HepG2 (cell line): ENCODE measurements at regions not wholly inside any gene's neighbourhood (a gene's known extent, or its start where the extent isn't known, plus 50 kb on each side); places are given as distances from the start of the nearest gene placed in this dataset.
A peak's percentile ranks its signal among the peaks of the same experiment; 100 is the strongest.

ENCODE experiments used
- ATAC-seq: fragments of 200-7000 bp; cut with Tn5 transposase; 3 replicates; pipeline ENCODE4 v1.9.1; 2020; ENCODE audit warnings: mild to moderate bottlenecking, moderate library complexity
- BruUV-seq: library from RNA; stranded (reverse); fragments of 400-500 nt; replicated peaks from 2 replicates; lab custom pipeline; 2021; lab: Mats Ljungman, UMichigan
- CTCF ChIA-PET: fragments of 300-600 bp; formaldehyde crosslinking; extraction: SDS; loops from one replicate; lab custom pipeline; 2021; ENCODE audit warnings: low total read pairs, inconsistent platforms, low intra/inter-chr PET ratio; lab: Yijun Ruan, JAX
- POLR2A ChIA-PET: fragments of 350-600 bp; sonication (Branson Sonifier 250); formaldehyde crosslinking; loops from one replicate; lab custom pipeline; 2020; ENCODE audit warnings: antibody characterized with exemption, inconsistent platforms; lab: Yijun Ruan, JAX
- DNase-seq: peaks from one replicate; pipeline ENCODE4 v3.0.0-alpha.2; 2015; ENCODE audit warnings: low spot score
- FAIRE-seq: peaks from 3 replicates; lab custom pipeline; 2011; peaks lifted over from hg19 to GRCh38; lab: Jason Lieb, UNC
- H2AFZ ChIP-seq: one replicate; pipeline ENCODE4 v1.6.1; 2011; ENCODE audit warnings: low read length, inconsistent platforms
- H3K27ac ChIP-seq: fragments of 300-600 bp; 3 replicates; pipeline ENCODE4 v1.8.0; 2011; ENCODE audit warnings: mixed run types, mild to moderate bottlenecking, mixed read lengths, low read length, inconsistent platforms; ENCODE audit not compliant: insufficient read depth; ENCODE audit errors: extremely low read length
- H3K27me3 ChIP-seq, 2 experiments: fragments of 200-600 bp in 1 of 2; 2 replicates in 1 of 2; 3 replicates in 1 of 2; pipeline versions ENCODE4 v1.6.0 to v1.8.0; 2011; ENCODE audit warnings: low read length in 2 of 2, mild to moderate bottlenecking in 2 of 2, moderate library complexity in 2 of 2, inconsistent platforms in 1 of 2; ENCODE audit not compliant: insufficient read depth in 2 of 2, control insufficient read depth in 1 of 2
- H3K36me3 ChIP-seq, 2 experiments: fragments of 200-600 bp in 1 of 2; replicated peaks in 1 of 2; 2 replicates in 1 of 2; 3 replicates in 1 of 2; pipeline versions ENCODE4 v1.5.1 to v1.8.0; 2011; ENCODE audit warnings: low read length in 2 of 2, inconsistent platforms in 1 of 2; ENCODE audit not compliant: insufficient read depth in 2 of 2, control insufficient read depth in 1 of 2
- H3K4me1 ChIP-seq: 2 replicates; pipeline ENCODE4 v1.5.1; 2012; ENCODE audit warnings: low read length, inconsistent platforms; ENCODE audit not compliant: insufficient read depth
- H3K4me2 ChIP-seq: 2 replicates; pipeline ENCODE4 v1.6.0; 2011; ENCODE audit warnings: low read depth, low read length, inconsistent platforms
- H3K4me3 ChIP-seq, 3 experiments: fragments of 200-600 bp in 1 of 3; sonication (generic), shearing (Covaris generic) in 1 of 3; replicated peaks in 1 of 3; 2 replicates each; pipeline ENCODE4 v1.5.1; 2011 to 2016; ENCODE audit warnings: low read length in 3 of 3, inconsistent platforms in 2 of 3, low read depth in 2 of 3, mild to moderate bottlenecking in 2 of 3, control low read depth in 1 of 3, mixed read lengths in 1 of 3; ENCODE audit not compliant: insufficient read depth in 1 of 3
- H3K79me2 ChIP-seq: one replicate; pipeline ENCODE4 v1.6.1; 2011; ENCODE audit warnings: low read length, inconsistent platforms; ENCODE audit not compliant: insufficient read depth
- H3K9ac ChIP-seq: 2 replicates; pipeline ENCODE4 v1.6.0; 2011; ENCODE audit warnings: mild to moderate bottlenecking, low read depth, low read length, inconsistent platforms; ENCODE audit not compliant: insufficient read depth
- H3K9me3 ChIP-seq: 2 replicates; pipeline ENCODE4 v1.5.1; 2012; ENCODE audit warnings: mild to moderate bottlenecking, low read length
- H4K20me1 ChIP-seq: 2 replicates; pipeline ENCODE4 v1.6.0; 2011; ENCODE audit warnings: inconsistent platforms, mild to moderate bottlenecking, low read length, moderate library complexity; ENCODE audit not compliant: insufficient read depth
- ATF3 ChIP-seq: sonication (generic); formaldehyde crosslinking; IDR thresholded peaks from 2 replicates; pipeline ENCODE4 v1.4.0; 2020; ENCODE audit warnings: missing genetic modification reagents
- BRD4 ChIP-seq: sonication (generic); formaldehyde crosslinking; IDR thresholded peaks from 2 replicates; pipeline ENCODE4 v1.4.0; 2020; ENCODE audit warnings: missing genetic modification reagents
- FOXC1 ChIP-seq: sonication (generic); formaldehyde crosslinking; IDR thresholded peaks from 2 replicates; pipeline ENCODE4 v1.8.0; 2022; ENCODE audit warnings: mild to moderate bottlenecking, missing genetic modification reagents, borderline replicate concordance
- FOXK2 ChIP-seq: fragments of 450-650 bp; IDR thresholded peaks from 2 replicates; pipeline ENCODE4 v1.6.1; 2016
- HOMEZ ChIP-seq: IDR thresholded peaks from 2 replicates; pipeline ENCODE4 v1.6.1; 2016; ENCODE audit warnings: low read depth
- MAFF ChIP-seq: IDR thresholded peaks from 2 replicates; pipeline ENCODE4 v1.6.1; 2011; ENCODE audit warnings: low read depth, low read length, improper control_type of control experiment
- TEF ChIP-seq: sonication (generic); formaldehyde crosslinking; IDR thresholded peaks from 2 replicates; pipeline ENCODE4 v1.5.0; 2020; ENCODE audit warnings: missing genetic modification reagents
- ZBTB34 ChIP-seq: sonication (generic); formaldehyde crosslinking; IDR thresholded peaks from 2 replicates; pipeline ENCODE4 v1.8.0; 2022; ENCODE audit warnings: mild to moderate bottlenecking, missing genetic modification reagents
- ZNF263 ChIP-seq: sonication (generic); formaldehyde crosslinking; IDR thresholded peaks from 2 replicates; pipeline ENCODE4 v1.4.0; 2020; ENCODE audit warnings: missing genetic modification reagents
- ZNF737 ChIP-seq: sonication (generic); formaldehyde crosslinking; IDR thresholded peaks from 2 replicates; pipeline ENCODE4 v1.5.0; 2020; ENCODE audit warnings: missing genetic modification reagents, mild to moderate bottlenecking, borderline replicate concordance
- ZNF792 ChIP-seq: IDR thresholded peaks from 2 replicates; pipeline ENCODE4 v1.6.1; 2016
- WGBS: methylation state at CpG from one replicate; pipeline ENCODE4 v1.1.6; 2017; ENCODE audit warnings: low lambda C conversion rate; 5-methylcytosine and 5-hydroxymethylcytosine counted together
- in situ Hi-C: cut with HindIII; loops from 2 replicates; pipeline ENCODE4 v1.10.0; 2017; ENCODE audit warnings: low pct_unique_long_range_greater_than_20kb; ENCODE audit not compliant: extremely low pct_ligation_motif_present
- intact Hi-C: fragments of 100-400 bp; cut with micrococcal nuclease; formaldehyde crosslinking; loops from one replicate; pipeline ENCODE4 v1.10.0; 2022; ENCODE audit not compliant: unreplicated experiment

GRCh38 chr4:111946800-111947199, 198.5 kb upstream of the FAM241A start:
- Histone ChIP-seq H3K79me2 (no peaks in the 10 kb centered on the region), H3K4me2 (no peak overlapping the region), H3K9me3 (no peaks in the 10 kb centered on the region), H3K27me3 (no peaks in the 10 kb centered on the region), H3K9ac (no peak overlapping the region), H3K27ac (no peak overlapping the region), H4K20me1 (no peaks in the 10 kb centered on the region), H3K4me1 (no peaks in the 10 kb centered on the region), H3K4me3 (no peak overlapping the region), H2AFZ (no peak overlapping the region), H3K36me3 (no peaks in the 10 kb centered on the region)
- no TSS peak for BruUV-seq
- 5% methylated on average over 2 of the region's 2 CpGs for WGBS
- peak; percentile 20; the same call in 1 of the 2 replicates for TF ChIP-seq MAFF
- no peak for TF ChIP-seq BRD4 (CRISPR knock-in tag)
- intact Hi-C loops, result no loop called here
- POLR2A ChIA-PET, result no interaction called here
- CTCF ChIA-PET, result no interaction called here
- FAIRE-seq (no peak), DNase-seq (no peak), ATAC-seq (no peak)
- in situ Hi-C loops, result no loop called here

GRCh38 chr4:111952688-111953087, 192.6 kb upstream of the FAM241A start:
- DNase-seq, result no peak
- H3K4me1 ChIP-seq, result no peaks in the 10 kb centered on the region
- H3K4me3 ChIP-seq, result no peak overlapping the region
- H3K27ac ChIP-seq, result no peak overlapping the region
- CTCF ChIA-PET, result no interaction called here
- ATAC-seq, result no peak
- POLR2A ChIA-PET, result no interaction called here
- H3K79me2 ChIP-seq, result no peaks in the 10 kb centered on the region
- no peaks in the 10 kb centered on the region; a peak in 1 of 5 replicates for H3K27me3 ChIP-seq
- intact Hi-C loops, result no loop called here
- no peak overlapping the region for H3K4me2 ChIP-seq
- H4K20me1 ChIP-seq, result no peaks in the 10 kb centered on the region
- H3K36me3 ChIP-seq, result no peaks in the 10 kb centered on the region
- no TSS peak for BruUV-seq
- no peak overlapping the region for H3K9ac ChIP-seq
- FAIRE-seq, result no peak
- in situ Hi-C loops, result no loop called here
- TF ChIP-seq HOMEZ (CRISPR knock-in tag), result no peak
- no peak for TF ChIP-seq ZNF737 (CRISPR knock-in tag)
- no peak for TF ChIP-seq ZNF263 (CRISPR knock-in tag)
- TF ChIP-seq TEF (CRISPR knock-in tag), result no peak
- TF ChIP-seq ATF3 (CRISPR knock-in tag), result no peak
- TF ChIP-seq FOXC1 (CRISPR knock-in tag), result no peak
- no peak for TF ChIP-seq ZNF792 (CRISPR knock-in tag)
- TF ChIP-seq FOXK2, result no peak
- no peak for TF ChIP-seq ZBTB34
- H2AFZ ChIP-seq, result no peak overlapping the region
- no peaks in the 10 kb centered on the region for H3K9me3 ChIP-seq
